ENCODE measurements at regions not wholly inside any gene's neighbourhood (a gene's known extent, or its start where the extent isn't known, plus 50 kb on each side); places are given as distances from the start of the nearest gene placed in this dataset.

- Histone ChIP-seq H3K79me1 (ENCODE audit: low read depth, low read length) (no peaks in the 10 kb centered on the region), H3K56ac (replicated peaks; ENCODE audit: insufficient read length, low read depth, low read length) (no peak overlapping the region), H3K79me2 (ENCODE audit: control insufficient read depth in 1 of 2, insufficient read depth in 2 of 2, low read length in 2 of 2) (no peaks in the 10 kb centered on the region), H3K18ac (ENCODE audit: extremely low read depth, low read length) (no peak overlapping the region), H4K20me1 (replicated peaks in 1 of 2; ENCODE audit: control insufficient read depth in 1 of 2, insufficient read depth in 2 of 2, low read length in 2 of 2) (no peaks in the 10 kb centered on the region), H3K36me3 (ENCODE audit: control insufficient read depth in 2 of 4, insufficient read depth in 4 of 4, low read length in 3 of 4) (no peaks in the 10 kb centered on the region), H3K23ac (ENCODE audit: insufficient read length) (no peak overlapping the region), H2BK120ac (replicated peaks; ENCODE audit: low read depth, low read length) (no peak overlapping the region), H3K9me3 (ENCODE audit: insufficient read depth in 2 of 2, low read depth in 1 of 2, low read length in 1 of 2) (peaks cover 0 to 4% of the 10 kb centered on the region in 2 experiments; a peak in 1 of 4 replicates), H3K14ac (ENCODE audit: insufficient read length) (no peak overlapping the region), H2BK20ac (ENCODE audit: low read length) (no peak overlapping the region), H2BK12ac (ENCODE audit: low read depth, low read length) (no peak overlapping the region), H3K4me2 (ENCODE audit: insufficient read depth in 1 of 2, low read depth in 2 of 2, low read length in 2 of 2) (no peak overlapping the region), H3K4me1 (replicated peaks in 1 of 4; ENCODE audit: control insufficient read depth in 3 of 4, insufficient read depth in 4 of 4, low read length in 3 of 4) (no peaks in the 10 kb centered on the region), H3K4me3 (ENCODE audit: extremely low read depth in 1 of 4, insufficient read depth in 2 of 4, low read depth in 3 of 4, low read length in 4 of 4) (no peak overlapping the region), H2AK5ac (ENCODE audit: low read depth, low read length) (no peak overlapping the region), H3K27ac (ENCODE audit: low read depth, low read length) (no peak overlapping the region), H2AFZ (ENCODE audit: low read length) (no peak overlapping the region), H4K5ac (ENCODE audit: insufficient read length, low read depth, low read length) (no peak overlapping the region), H4K8ac (ENCODE audit: extremely low read depth, insufficient read depth, low read length) (no peak overlapping the region), H3K27me3 (replicated peaks in 1 of 4; ENCODE audit: control insufficient read depth in 3 of 4, extremely low read depth in 1 of 4, insufficient read depth in 3 of 4, low read length in 3 of 4) (no peaks in the 10 kb centered on the region), H2BK15ac (ENCODE audit: low read length) (no peak overlapping the region), H3K4ac (replicated peaks; ENCODE audit: insufficient read length, low read depth, low read length) (no peak overlapping the region), H3K23me2 (ENCODE audit: low read depth, low read length) (no peaks in the 10 kb centered on the region), H3K9ac (replicated peaks in 1 of 4; ENCODE audit: extremely low read depth in 1 of 4, low read depth in 3 of 4, low read length in 3 of 4) (no peak overlapping the region), H4K91ac (replicated peaks; ENCODE audit: insufficient read length, low read length) (no peak overlapping the region), H2BK5ac (ENCODE audit: low read depth, low read length) (no peak overlapping the region)
- DNase-seq (ENCODE audit: low read depth in 1 of 2, low spot score in 2 of 2), result no peak
- CTCF ChIA-PET (ENCODE audit: partially characterized antibody), result no interaction called here
- TF ChIP-seq JUND (IDR thresholded peaks at IDR 0.05; ENCODE audit: low read length) (no peak), MAFK (IDR thresholded peaks at IDR 0.05; ENCODE audit: low read depth, low read length) (no peak), ZNF274 (IDR thresholded peaks at IDR 0.05; ENCODE audit: borderline replicate concordance, extremely low read depth, low read length) (no peak), BRCA1 (IDR thresholded peaks at IDR 0.05; ENCODE audit: low read depth, low read length) (no peak), USF2 (IDR thresholded peaks at IDR 0.05; ENCODE audit: low read length) (no peak), SRF (IDR thresholded peaks at IDR 0.05; ENCODE audit: low read depth, low read length) (no peak), CREB1 (IDR thresholded peaks at IDR 0.05) (no peak), EGR1 (IDR thresholded peaks at IDR 0.05; ENCODE audit: borderline replicate concordance, low read depth, low read length) (no peak), SIRT6 (IDR thresholded peaks at IDR 0.05; ENCODE audit: low read length) (no peak)
- FAIRE-seq, result no peak
- POLR2A ChIA-PET (ENCODE audit: partially characterized antibody), result no interaction called here
Observed at GRCh38 chr9:79089054-79089560, 482.7 kb upstream of the TLE4 start.
